Endothelial cell of umbilical vein (primary cell): ENCODE measurements at regions not wholly inside any gene's neighbourhood (a gene's known extent, or its start where the extent isn't known, plus 50 kb on each side); places are given as distances from the start of the nearest gene placed in this dataset.

ENCODE experiments used
- BruUV-seq: library from RNA; stranded (reverse); fragments of 400-500 nt; replicated peaks from 2 replicates; lab custom pipeline; 2021; lab: Mats Ljungman, UMichigan
- CTCF ChIA-PET: fragments of 300-600, 350-600 bp; sonication (Branson Sonifier 250); formaldehyde crosslinking; loops from one replicate; lab custom pipeline; 2021; ENCODE audit warnings: antibody characterized with exemption, inconsistent platforms; lab: Charles Lee
- POLR2A ChIA-PET: fragments of 300-600, 350-600 bp; sonication (Branson Sonifier 250); formaldehyde crosslinking; loops from one replicate; lab custom pipeline; 2021; ENCODE audit warnings: antibody characterized with exemption, inconsistent platforms; lab: Charles Lee
- DNase-seq: peaks from one replicate; pipeline ENCODE4 v3.0.0-alpha.2; 2011; ENCODE audit warnings: low read depth, low spot score
- FAIRE-seq: peaks from 2 replicates; lab custom pipeline; 2011; peaks lifted over from hg19 to GRCh38; lab: Jason Lieb, UNC
- H2AFZ ChIP-seq: 2 replicates; pipeline ENCODE4 v1.6.0; 2012; ENCODE audit warnings: low read depth, low read length, control low read depth, inconsistent platforms
- H3K27ac ChIP-seq: 2 replicates; pipeline ENCODE4 v1.5.1; 2011; ENCODE audit warnings: low read depth, mild to moderate bottlenecking, control low read depth, low read length, moderate library complexity; ENCODE audit not compliant: insufficient read depth
- H3K27me3 ChIP-seq, 2 experiments: 2 replicates each; pipeline versions ENCODE4 v1.6.0 to v1.6.1; 2011; ENCODE audit warnings: low read length in 2 of 2, mixed read lengths in 1 of 2; ENCODE audit not compliant: control insufficient read depth in 2 of 2, insufficient read depth in 2 of 2
- H3K36me3 ChIP-seq, 2 experiments: 2 replicates in 1 of 2; 3 replicates in 1 of 2; pipeline ENCODE4 v1.5.1; 2011; ENCODE audit warnings: low read length in 2 of 2, mild to moderate bottlenecking in 1 of 2, moderate library complexity in 1 of 2; ENCODE audit not compliant: control insufficient read depth in 2 of 2, insufficient read depth in 2 of 2; ENCODE audit errors: extremely low read depth in 1 of 2
- H3K4me1 ChIP-seq: 3 replicates; pipeline ENCODE4 v1.5.1; 2011; ENCODE audit warnings: mild to moderate bottlenecking, low read length; ENCODE audit not compliant: control insufficient read depth, insufficient read depth; ENCODE audit errors: extremely low read depth
- H3K4me2 ChIP-seq: 2 replicates; pipeline ENCODE4 v1.6.1; 2011; ENCODE audit warnings: low read length, control low read depth, mixed read lengths; ENCODE audit not compliant: insufficient read depth
- H3K4me3 ChIP-seq, 3 experiments: fragments of 200-600 bp in 1 of 3; sonication (generic), shearing (Covaris generic) in 1 of 3; replicated peaks in 1 of 3; 2 replicates each; pipeline ENCODE4 v1.5.1; 2011 to 2016; ENCODE audit warnings: control low read depth in 3 of 3, low read length in 3 of 3, mild to moderate bottlenecking in 2 of 3, inconsistent platforms in 1 of 3, low read depth in 1 of 3, moderate library complexity in 1 of 3; ENCODE audit not compliant: insufficient read depth in 1 of 3
- H3K79me2 ChIP-seq: 2 replicates; pipeline ENCODE4 v1.6.0; 2012; ENCODE audit warnings: low read length, inconsistent platforms; ENCODE audit not compliant: control insufficient read depth, insufficient read depth
- H3K9ac ChIP-seq: replicated peaks from 2 replicates; pipeline ENCODE3; 2011; ENCODE audit warnings: low read length, control low read depth; ENCODE audit not compliant: insufficient read depth; ENCODE audit errors: extremely low read depth
- H3K9me1 ChIP-seq: replicated peaks from 3 replicates; pipeline ENCODE4 v1.6.0; 2011; ENCODE audit warnings: mild to moderate bottlenecking, low read length; ENCODE audit not compliant: control insufficient read depth, insufficient read depth; ENCODE audit errors: extremely low read depth
- H3K9me3 ChIP-seq: replicated peaks from 2 replicates; pipeline ENCODE4 v1.5.1; 2012; ENCODE audit warnings: low read length, inconsistent platforms; ENCODE audit not compliant: control insufficient read depth, insufficient read depth
- H4K20me1 ChIP-seq: replicated peaks from 2 replicates; pipeline ENCODE3; 2011; ENCODE audit warnings: mild to moderate bottlenecking, low read length; ENCODE audit not compliant: control insufficient read depth, insufficient read depth; ENCODE audit errors: extremely low read depth
- EZH2 ChIP-seq: IDR thresholded peaks from 2 replicates; pipeline ENCODE4 v1.6.1; 2012; ENCODE audit warnings: borderline replicate concordance, low read depth, mild to moderate bottlenecking, moderate library complexity, low read length, inconsistent platforms; ENCODE audit not compliant: severe bottlenecking
- FOS ChIP-seq: IDR thresholded peaks from 2 replicates; pipeline ENCODE4 v1.6.1; 2011; ENCODE audit warnings: mild to moderate bottlenecking, low read length, moderate library complexity, borderline replicate concordance; ENCODE audit not compliant: insufficient read depth
- GATA2 ChIP-seq: IDR thresholded peaks from 2 replicates; pipeline ENCODE4 v1.7.0; 2011; ENCODE audit warnings: low read depth, mild to moderate bottlenecking, moderate library complexity, mixed read lengths, low read length; ENCODE audit not compliant: insufficient read length, insufficient read depth
- JUN ChIP-seq: IDR thresholded peaks from 2 replicates; pipeline ENCODE4 v1.6.1; 2011; ENCODE audit warnings: borderline replicate concordance, low read depth; ENCODE audit not compliant: insufficient read length, insufficient read depth
- MYC ChIP-seq: IDR thresholded peaks from one replicate; pipeline ENCODE4 v1.6.1; 2011; ENCODE audit warnings: mild to moderate bottlenecking, low read depth, low read length
- POLR2A ChIP-seq: IDR thresholded peaks from 2 replicates; pipeline ENCODE4 v1.6.1; 2012; ENCODE audit warnings: low read depth, mild to moderate bottlenecking, control low read depth, low read length
- POLR2AphosphoS5 ChIP-seq: IDR thresholded peaks from 2 replicates; pipeline ENCODE4 v1.6.1; 2012; ENCODE audit warnings: low read depth, mild to moderate bottlenecking, control low read depth, low read length, moderate library complexity; ENCODE audit not compliant: insufficient read depth
- dilution Hi-C: fragments of 300-500 bp; cut with MboI; formaldehyde crosslinking; loops from one replicate; pipeline ENCODE4 v1.15.0; 2019; ENCODE audit warnings: low sequenced_read_pairs; ENCODE audit not compliant: extremely low pct_ligation_motif_present
- intact Hi-C: fragments of 100-400 bp; cut with micrococcal nuclease; formaldehyde crosslinking; loops from one replicate; pipeline ENCODE4 v1.10.0; 2022
- TF ChIP-seq, protein P1 (sequence below), 2 donors: IDR thresholded peaks; 1 replicate in 1 of 2; 2 replicates in 1 of 2; pipeline ENCODE4 v1.5.1; 2011; ENCODE audit warnings: low read length in 2 of 2, mild to moderate bottlenecking in 2 of 2, moderate library complexity in 2 of 2, control low read depth in 1 of 2, inconsistent platforms in 1 of 2, low read depth in 1 of 2; ENCODE audit not compliant: insufficient read depth in 1 of 2; ENCODE audit errors: extremely low read depth in 1 of 2
- TF ChIP-seq, protein P2 (sequence below): IDR thresholded peaks from 2 replicates; pipeline ENCODE4 v1.6.1; 2011; ENCODE audit not compliant: insufficient read depth, insufficient read length

DNA sequence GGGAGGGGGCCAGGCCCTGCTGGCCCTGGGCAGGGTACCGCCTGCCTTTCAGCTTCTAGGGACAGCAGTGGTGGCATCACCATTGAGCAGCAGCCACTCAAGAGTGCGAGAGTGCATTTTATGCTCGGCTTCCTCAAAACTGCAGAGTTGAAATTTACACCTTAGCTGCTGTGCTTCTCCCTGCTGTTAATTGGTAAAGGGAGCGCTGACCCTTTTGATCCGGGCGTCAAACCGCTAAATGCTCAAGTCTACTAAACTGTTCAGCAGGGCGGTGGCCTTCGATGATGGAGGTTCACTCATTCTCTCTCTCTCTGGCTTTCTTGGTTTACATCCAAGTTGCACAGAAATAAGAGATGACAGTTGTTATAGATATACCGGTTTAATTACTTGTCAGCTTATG, 368.6 kb upstream of the IRX2 start:
- intact Hi-C loops (no loop called here), dilution Hi-C loops (no loop called here)
- Histone ChIP-seq H3K4me3 (no peak overlapping the region), H4K20me1 (no peaks in the 10 kb centered on the region), H3K9me1 (no peaks in the 10 kb centered on the region), H3K27me3 (no peaks in the 10 kb centered on the region), H3K4me2 (no peak overlapping the region), H2AFZ (no peak overlapping the region), H3K9me3 (peaks cover 4% of the 10 kb centered on the region), H3K36me3 (no peaks in the 10 kb centered on the region), H3K9ac (no peak overlapping the region), H3K27ac (no peak overlapping the region), H3K79me2 (no peaks in the 10 kb centered on the region), H3K4me1 (no peaks in the 10 kb centered on the region)
- DNase-seq (no peak), FAIRE-seq (no peak)
- no TSS peak for BruUV-seq
- ChIA-PET POLR2A (no interaction called here), CTCF (no interaction called here)
- TF ChIP-seq FOS: no peak
- TF ChIP-seq POLR2AphosphoS5: no peak
- TF ChIP-seq JUN: no peak
- TF ChIP-seq MYC: no peak
- TF ChIP-seq, protein P1, sequence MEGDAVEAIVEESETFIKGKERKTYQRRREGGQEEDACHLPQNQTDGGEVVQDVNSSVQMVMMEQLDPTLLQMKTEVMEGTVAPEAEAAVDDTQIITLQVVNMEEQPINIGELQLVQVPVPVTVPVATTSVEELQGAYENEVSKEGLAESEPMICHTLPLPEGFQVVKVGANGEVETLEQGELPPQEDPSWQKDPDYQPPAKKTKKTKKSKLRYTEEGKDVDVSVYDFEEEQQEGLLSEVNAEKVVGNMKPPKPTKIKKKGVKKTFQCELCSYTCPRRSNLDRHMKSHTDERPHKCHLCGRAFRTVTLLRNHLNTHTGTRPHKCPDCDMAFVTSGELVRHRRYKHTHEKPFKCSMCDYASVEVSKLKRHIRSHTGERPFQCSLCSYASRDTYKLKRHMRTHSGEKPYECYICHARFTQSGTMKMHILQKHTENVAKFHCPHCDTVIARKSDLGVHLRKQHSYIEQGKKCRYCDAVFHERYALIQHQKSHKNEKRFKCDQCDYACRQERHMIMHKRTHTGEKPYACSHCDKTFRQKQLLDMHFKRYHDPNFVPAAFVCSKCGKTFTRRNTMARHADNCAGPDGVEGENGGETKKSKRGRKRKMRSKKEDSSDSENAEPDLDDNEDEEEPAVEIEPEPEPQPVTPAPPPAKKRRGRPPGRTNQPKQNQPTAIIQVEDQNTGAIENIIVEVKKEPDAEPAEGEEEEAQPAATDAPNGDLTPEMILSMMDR (IDR thresholded peaks at IDR 0.05; ENCODE audit: extremely low read depth in 1 of 2, insufficient read depth in 1 of 2, low read depth in 1 of 2, low read length in 2 of 2): no peak

DNA sequence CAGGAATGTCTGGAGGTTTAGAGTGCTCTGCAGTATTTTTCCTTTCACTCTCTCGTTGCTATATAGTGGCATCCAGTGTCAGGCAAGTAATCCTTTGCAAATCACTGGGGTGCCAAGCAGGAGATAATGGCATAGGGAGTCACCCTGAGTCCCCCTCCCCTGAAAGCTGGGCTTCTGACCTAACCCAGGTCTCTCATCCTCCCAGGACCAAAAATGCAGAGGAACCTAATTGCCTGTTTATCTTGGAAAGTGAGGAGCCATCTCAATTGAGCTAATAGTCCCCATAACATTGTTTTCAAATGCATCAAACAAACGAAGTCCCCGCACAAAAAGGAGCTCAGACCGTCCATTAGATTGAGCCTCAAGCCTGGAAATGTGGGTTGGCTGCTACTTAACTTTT, 368.0 kb upstream of the IRX2 start:
- Histone ChIP-seq H3K9me3 (peaks cover 2% of the 10 kb centered on the region), H3K9me1 (no peaks in the 10 kb centered on the region), H3K36me3 (no peaks in the 10 kb centered on the region), H3K4me2 (no peak overlapping the region), H3K9ac (no peak overlapping the region), H4K20me1 (no peaks in the 10 kb centered on the region), H3K79me2 (no peaks in the 10 kb centered on the region), H3K27ac (no peak overlapping the region), H3K4me1 (no peaks in the 10 kb centered on the region), H3K4me3 (no peak overlapping the region), H3K27me3 (no peaks in the 10 kb centered on the region), H2AFZ (no peak overlapping the region)
- DNase-seq (no peak), FAIRE-seq (no peak)
- no TSS peak for BruUV-seq
- TF ChIP-seq, protein P2, sequence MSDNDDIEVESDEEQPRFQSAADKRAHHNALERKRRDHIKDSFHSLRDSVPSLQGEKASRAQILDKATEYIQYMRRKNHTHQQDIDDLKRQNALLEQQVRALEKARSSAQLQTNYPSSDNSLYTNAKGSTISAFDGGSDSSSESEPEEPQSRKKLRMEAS: no peak
- no peak for TF ChIP-seq MYC
- no peak for TF ChIP-seq POLR2A
- no peak for TF ChIP-seq JUN
- no peak for TF ChIP-seq EZH2
- no peak for TF ChIP-seq POLR2AphosphoS5
- TF ChIP-seq, protein P1 (IDR thresholded peaks at IDR 0.05; ENCODE audit: extremely low read depth in 1 of 2, insufficient read depth in 1 of 2, low read depth in 1 of 2, low read length in 2 of 2): no peak
- no peak for TF ChIP-seq GATA2
- no peak for TF ChIP-seq FOS
- CTCF ChIA-PET: no interaction called here
- intact Hi-C loops: no loop called here
- dilution Hi-C loops: no loop called here
- POLR2A ChIA-PET: no interaction called here
